IPS-18c (cell line): ENCODE measurements at regions not wholly inside any gene's neighbourhood (a gene's known extent, or its start where the extent isn't known, plus 50 kb on each side); places are given as distances from the start of the nearest gene placed in this dataset.
"Not testable (repeated sequence)": the region's sequence is repeated elsewhere in the genome, so short reads cannot be mapped to it uniquely, and the experiment has no call there.

Experiments
- H3K4me3 ChIP-seq: 2 replicates; pipeline ENCODE4 v1.7.0; 2013; ENCODE audit warnings: low read depth, mild to moderate bottlenecking, low read length, moderate library complexity; ENCODE audit not compliant: insufficient read depth
- H3K9me3 ChIP-seq: one replicate; pipeline ENCODE4 v1.6.1; 2013; ENCODE audit warnings: mild to moderate bottlenecking, low read length, moderate library complexity; ENCODE audit not compliant: control insufficient read depth, insufficient read depth

DNA sequence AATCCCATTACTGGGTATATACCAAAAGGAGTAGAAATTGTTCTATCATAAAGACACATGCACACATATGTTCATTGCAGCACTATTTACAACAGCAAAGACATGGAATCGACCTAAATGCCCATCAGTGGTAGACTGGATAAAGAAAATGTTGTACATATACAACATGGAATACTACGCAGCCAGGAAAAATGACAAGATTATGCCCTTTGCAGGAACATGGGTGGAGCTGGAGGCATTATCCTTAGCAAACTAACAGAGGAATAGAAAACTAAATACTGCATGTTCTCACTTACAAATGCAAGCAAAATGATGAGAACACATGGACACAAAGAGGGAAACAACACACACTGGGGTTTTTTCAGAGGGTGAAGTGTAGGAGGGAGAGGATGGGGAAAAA lies 300.2 kb downstream of the BAMBI start:
- Histone ChIP-seq H3K9me3 (no peaks in the 10 kb centered on the region), H3K4me3 (no peak overlapping the region)

DNA sequence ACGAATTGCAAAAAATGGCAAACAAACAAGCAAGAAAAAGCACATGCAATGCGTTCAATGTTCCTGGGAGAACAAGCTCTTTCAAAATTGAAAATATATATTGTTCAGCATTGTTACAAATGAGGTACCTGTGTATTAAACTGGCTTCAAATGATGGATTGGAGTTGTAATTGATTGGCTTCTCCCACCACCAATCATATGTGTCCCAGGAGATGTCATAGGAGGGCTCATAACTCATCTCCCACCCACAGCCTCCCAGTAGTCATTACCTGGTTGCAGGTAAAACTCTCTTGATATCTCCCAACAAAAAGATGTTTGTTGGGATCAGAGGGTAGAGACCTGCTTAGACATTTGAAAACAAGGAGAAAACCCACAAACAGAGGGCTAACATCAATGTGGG lies 302.9 kb downstream of the BAMBI start:
- no peaks in the 10 kb centered on the region for H3K9me3 ChIP-seq
- H3K4me3 ChIP-seq: no peak overlapping the region

DNA sequence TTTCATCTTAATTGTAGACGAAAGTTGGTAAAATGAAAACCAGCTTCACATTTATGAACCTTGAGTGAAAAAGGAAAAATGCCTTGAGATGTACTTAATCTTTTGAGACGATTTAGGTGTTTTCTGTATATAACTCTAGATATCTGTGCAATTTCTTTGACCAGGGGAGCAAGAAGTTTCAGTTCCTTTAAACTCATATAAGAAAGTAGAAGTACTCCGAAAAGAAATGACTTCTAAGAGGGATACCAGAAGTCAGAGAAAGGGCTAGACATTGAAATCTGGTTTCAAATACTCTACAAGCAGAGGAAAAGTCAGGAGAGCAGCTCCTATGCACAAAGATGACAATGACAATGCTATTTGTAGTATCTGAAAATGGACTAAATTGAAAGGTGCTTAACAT lies 303.7 kb downstream of the BAMBI start:
- Histone ChIP-seq H3K9me3 (no peaks in the 10 kb centered on the region), H3K4me3 (no peak overlapping the region)

DNA sequence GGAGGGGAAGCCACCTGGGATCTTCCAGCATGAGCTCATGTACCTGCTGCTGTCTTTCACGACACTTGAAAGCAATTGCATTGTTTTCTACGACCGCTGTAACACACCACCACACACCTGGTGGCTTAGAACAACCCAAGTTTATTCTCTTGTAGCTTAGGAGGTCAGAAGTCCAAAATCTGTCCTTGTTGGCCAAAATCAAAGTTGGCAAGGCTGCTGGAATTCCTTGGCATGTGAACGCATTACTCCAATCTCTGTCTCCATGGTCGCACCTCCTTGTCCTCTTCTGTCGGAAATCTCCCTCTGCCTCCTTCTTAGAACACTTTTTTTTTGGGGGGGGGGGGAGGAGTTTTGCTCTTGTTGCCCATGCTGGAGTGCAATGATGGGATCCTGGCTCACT lies 305.7 kb downstream of the BAMBI start:
- Histone ChIP-seq H3K9me3 (no peaks in the 10 kb centered on the region), H3K4me3 (no peak overlapping the region)

DNA sequence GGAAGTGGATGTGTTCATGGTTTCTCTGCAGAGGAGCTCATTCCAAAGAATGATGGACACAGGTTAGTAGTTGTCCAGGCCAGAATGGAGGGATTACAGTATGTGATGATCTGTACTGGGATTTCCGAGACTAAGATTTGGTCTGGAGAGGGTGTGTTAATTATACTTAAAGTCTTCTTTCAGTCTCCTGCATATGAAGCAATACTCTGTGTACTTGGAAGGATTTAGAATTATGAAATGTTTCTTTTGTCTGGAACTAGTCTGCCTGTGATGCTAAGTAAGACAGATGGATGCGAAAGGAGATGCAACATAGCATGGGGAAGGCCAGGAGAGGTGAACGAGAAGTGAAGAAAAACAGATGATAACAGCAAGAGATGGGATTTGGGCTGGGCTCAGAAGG lies 305.1 kb upstream of the LYZL1 start:
- H3K4me3 ChIP-seq: no peak overlapping the region
- H3K9me3 ChIP-seq: no peaks in the 10 kb centered on the region

DNA sequence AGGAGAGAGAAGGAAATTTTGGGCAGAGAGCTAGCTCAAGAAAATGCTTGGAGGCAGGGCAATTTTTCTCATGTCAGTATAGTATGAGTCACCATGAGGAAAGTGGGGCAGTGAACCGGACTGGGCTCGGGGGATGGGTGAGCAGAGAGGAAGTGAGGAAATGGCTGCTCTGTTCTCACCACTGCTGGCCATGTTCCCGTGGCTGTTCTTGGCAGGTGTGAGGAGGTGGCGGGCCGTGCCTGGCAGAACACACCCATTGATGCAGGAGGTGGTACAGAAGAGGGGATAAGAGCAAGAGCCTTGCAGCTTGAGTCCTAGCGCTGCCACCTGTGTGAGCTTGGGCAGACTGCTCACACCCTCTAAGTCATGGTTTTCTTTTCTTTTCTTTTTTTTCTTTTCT lies 304.4 kb upstream of the LYZL1 start:
- Histone ChIP-seq H3K4me3 (no peak overlapping the region), H3K9me3 (no peaks in the 10 kb centered on the region)

DNA sequence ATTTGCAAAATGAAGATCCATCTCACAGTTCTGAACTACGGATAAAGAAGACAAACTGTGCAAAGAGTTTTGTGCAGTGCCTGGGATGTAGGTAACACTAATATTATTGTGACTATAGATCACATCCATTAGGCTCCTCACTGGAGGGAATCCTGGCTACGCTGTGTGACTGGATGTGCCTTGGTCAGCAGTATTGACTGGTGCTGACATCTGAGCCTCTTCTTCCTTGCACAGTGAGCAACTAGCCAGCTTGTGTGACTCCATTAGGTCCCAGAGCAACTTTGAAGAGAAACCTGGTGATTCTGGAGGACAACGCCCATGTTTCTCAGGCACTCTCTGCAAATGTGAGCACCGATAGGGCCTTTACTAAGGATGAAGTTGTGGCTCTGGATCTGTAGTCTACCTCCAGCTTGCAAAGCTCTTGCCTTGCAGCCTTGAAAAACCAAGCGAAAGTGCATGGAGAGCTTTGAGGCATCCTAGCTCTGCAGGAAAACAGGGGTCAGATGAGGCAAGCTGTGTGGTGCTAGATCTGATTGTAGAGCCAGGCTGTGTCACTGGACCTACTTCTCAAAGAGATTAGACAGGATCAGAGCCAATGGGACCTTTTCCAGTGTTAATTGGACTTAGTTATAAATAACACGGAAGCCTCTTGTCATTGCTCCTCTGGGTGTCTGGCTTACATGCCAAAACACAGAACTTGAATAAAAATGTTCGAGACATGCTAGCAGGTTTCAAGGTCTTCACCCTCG lies 303.6 kb upstream of the LYZL1 start:
- Histone ChIP-seq H3K4me3 (no peak overlapping the region), H3K9me3 (no peaks in the 10 kb centered on the region)

DNA sequence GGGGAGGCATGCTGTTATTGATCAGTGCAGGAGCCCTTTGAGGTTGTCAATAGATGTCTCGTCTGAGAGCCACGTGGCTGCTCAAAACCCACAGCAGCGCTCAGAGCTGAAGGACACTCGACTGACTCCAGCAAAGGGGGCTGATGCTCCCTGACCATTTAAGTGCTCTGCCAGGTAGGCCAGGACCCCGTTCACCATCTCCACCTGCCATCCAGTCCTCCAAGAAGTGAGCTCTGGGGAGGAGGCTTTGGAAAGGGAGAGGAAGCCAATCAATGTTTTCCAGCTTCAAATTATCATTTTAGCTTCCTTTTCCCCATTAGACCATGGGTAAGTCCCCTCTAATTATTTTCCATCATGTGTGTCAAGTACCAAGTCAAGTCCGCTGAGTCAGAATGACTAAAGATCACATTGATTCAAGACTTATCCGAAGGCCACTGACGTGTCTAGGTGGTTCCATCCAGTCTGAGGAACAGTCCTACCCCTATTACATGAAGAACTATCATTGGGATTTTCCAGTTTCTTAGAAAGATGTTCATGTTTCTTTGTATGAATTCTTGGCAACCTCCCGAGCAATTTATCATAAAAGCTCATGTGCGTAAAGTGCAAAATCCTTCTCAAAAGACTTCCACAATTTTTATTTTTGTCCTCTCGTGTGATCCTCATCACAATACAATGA lies 302.6 kb upstream of the LYZL1 start:
- H3K9me3 ChIP-seq: no peaks in the 10 kb centered on the region
- H3K4me3 ChIP-seq: no peak overlapping the region

DNA sequence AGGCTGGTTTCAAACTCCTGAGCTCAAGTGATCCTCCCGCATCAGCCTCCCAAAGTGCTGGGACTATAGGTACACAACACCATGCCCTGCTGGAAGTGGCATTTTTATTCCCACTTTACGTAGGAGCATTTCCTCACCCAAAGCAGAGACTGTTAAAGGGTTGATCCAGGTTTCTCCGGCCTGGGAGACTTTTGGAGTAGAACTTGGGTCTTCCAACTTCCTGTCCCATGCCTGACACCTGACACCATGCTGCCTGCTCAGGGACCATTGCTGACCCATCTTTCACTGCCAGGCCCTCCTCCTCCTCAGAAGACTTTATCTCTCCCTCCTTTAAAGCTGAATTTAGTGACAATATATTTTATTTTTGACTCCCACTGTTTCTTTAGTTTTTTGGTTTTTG lies 302.0 kb upstream of the LYZL1 start:
- Histone ChIP-seq H3K4me3 (no peak overlapping the region), H3K9me3 (no peaks in the 10 kb centered on the region)

DNA sequence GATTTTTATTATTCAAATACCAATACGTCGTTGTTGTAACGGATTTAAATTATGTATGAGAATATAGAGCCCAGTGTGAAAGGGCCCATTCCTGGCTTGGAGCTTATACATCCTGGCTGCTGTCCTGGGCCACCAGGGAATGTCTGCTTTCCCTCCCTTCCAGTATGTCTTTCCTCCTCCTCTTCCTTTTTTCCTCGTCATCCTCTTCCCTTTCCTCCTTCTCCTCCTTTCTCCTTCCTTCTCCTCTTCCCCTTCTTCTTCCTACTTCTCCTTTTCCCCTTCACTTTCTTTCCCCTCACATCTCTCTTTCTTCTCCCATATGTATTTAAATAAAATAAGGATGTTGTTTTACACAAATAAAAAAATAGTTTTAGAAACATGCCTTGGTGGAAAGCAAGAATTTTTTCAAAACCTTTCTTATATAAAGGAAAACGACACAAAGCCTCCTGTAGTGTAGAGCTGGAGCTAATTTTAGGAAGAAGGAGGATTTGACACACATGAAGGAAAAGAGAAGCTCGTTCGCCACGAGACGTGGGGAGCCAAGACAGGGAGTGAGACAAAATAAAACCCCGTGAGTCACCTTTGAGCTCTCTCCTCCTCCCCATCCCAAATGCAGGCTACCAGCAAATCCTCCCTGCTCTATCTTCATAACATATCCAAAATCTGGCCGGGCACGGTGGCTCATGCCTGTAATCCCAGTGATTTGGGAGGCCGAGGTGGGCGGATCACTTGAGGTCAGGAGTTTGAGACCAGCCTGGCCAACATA lies 301.1 kb upstream of the LYZL1 start:
- Histone ChIP-seq H3K4me3 (no peak overlapping the region), H3K9me3 (peaks cover 2% of the 10 kb centered on the region)

DNA sequence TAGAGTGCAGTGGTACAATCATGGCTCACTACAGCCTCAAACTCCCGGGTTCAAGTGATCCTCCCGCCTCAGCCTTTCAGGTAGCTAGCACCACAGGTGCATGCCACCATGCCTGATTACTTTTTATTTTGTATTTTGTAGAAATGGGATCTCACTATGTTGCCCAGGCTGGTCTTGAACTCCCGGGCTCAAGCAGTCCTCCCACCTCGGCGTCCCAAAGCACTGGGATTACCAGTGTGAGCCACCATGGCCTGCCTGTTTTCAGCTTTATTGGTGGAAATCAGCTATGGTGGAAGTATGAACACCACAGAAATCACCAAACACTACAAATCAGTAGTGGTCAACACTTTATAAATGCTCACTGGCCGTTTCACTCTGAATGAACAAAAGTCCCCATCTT lies 299.9 kb upstream of the LYZL1 start:
- H3K9me3 ChIP-seq: peaks cover 2% of the 10 kb centered on the region
- no peak overlapping the region for H3K4me3 ChIP-seq

DNA sequence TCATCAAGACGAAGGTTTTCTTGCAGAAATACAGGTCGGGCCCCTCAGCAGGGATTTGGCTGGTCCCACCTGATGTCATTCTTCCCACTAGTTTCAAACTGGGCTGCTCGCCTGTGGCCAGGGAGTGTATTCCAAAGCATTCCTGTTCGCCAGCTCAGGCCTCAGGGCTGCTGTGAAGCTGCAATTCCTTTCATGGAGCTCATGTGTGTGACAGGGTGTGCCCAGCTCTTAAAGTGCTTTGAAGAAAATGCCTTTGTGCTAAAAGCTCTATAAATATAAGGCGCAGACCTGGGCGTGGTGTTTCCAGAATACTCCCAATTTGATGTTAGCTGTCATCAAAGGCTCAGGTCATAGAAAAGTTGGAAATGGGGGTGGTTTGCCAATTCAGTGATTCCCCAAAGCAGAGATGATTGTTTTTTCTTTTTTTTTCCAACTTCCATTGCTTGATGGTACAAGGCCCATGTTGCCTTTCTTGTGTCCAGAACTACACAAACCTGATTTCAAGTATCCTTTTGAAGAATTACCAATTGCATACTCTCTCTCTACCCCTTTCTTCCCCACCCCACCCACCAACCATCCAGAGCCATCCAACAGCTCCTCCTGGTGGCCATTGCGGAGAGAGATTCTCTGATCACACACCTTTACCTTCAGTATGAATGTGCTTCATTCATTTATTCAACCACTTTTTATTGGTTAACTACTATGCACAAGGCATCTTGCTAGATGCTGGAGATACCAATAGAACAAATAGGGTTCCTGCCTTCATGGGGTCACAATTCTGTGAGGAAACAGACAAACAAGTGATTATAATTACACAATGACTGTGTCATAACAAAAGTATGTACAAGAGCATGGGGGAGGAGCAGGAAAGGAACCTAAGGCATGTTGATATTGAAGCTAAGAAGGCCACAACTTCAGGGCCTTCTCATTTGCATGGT lies 297.3 kb upstream of the LYZL1 start:
- Histone ChIP-seq H3K4me3 (no peak overlapping the region), H3K9me3 (peaks cover 2% of the 10 kb centered on the region)

DNA sequence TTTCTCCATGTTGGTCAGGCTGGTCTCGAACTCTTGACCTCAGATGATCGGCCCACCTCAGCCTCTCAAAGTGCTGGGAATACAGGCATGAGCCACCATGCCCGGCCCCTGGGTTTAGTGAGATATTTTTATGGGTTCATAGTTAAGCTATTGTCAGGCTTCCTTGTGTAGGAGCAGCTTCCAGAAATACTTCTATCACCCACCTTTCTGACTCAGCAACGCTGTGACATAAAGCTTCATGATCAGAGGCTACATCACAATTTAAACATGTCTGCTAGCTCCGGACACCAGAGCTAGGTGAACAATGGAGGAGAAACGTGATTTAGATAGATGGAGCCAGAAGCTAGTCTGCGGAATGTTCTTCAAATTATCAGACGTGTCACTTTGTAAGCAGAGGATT lies 295.8 kb upstream of the LYZL1 start:
- Histone ChIP-seq H3K4me3 (no peak overlapping the region), H3K9me3 (peaks cover 2% of the 10 kb centered on the region)

DNA sequence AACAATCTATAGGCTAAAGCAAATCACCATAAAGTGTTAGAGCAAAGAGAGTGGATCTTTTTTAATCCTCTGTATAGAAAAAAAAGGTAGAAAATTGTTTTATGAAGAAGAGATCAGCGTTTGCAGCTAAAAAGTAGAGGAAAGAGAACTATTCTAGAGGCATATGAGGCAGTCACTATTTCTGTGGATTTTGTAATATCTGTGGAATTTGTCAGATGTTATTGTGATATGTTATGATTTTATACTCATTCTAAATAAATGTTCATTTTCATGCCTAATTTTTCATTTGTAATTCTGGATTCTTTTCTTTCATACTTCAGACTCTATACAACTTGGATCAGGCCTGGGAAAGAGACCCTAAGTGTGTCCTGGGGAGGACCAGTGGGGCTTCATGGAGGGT lies 295.0 kb upstream of the LYZL1 start:
- peaks cover 2% of the 10 kb centered on the region for H3K9me3 ChIP-seq
- H3K4me3 ChIP-seq: no peak overlapping the region

DNA sequence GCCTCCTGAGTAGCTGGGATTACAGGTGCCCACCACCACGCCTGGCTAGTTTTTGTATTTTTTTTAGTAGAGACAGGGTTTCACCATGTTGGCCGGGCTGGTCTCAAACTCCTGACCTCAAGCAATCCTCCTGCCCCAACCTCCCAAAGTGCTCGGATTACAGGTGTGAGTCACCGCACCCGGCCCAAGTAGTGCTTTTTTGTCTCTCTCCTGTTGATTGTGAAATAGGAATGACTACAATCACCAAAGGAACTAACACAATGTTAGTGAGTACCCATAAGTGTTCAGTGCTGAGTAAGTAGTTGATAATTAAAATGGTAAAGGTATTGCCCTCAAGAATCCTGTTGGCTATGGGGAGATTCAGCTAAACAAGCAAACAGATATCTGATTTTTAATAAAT lies 294.1 kb upstream of the LYZL1 start:
- not testable (repeated sequence) for H3K4me3 ChIP-seq, H3K9me3 ChIP-seq

DNA sequence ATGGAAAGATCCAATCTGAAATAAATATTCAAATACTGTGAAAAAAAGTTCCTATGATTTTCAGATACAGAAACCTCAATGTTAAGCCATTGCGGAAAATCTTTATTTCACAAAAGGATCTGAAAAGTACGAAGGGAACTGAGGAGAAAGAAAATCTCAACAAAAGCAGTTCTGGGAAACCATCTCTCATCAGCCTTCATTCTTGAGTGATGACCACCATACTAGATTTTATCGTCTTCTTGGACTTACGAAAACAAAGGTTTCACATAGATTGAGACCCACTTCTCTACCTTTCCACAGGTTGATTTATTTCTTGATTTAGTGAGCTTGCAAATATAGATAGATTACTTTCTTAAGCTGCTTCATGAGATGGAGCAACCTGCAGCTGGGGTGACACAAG lies 293.4 kb upstream of the LYZL1 start:
- H3K9me3 ChIP-seq: peaks cover 2% of the 10 kb centered on the region
- no peak overlapping the region for H3K4me3 ChIP-seq

DNA sequence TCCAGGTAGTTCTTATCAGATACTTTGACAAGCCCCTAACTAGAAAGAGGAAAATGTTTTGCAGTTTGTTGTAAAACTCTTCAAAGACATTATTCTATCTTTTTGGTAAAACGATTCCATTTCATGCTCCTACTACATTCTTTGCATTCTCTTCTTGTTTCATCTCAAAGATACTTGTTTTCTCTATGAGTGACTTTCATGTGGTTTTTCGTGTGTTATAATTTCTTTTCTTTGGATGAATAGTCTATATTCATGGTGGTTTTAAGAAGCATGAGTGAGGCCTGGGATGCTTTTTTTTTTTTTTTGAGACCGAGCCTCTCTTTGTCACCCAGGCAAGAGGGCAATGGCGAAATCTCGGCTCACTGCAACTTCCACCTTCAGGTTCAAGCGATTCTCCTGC lies 292.5 kb upstream of the LYZL1 start:
- Histone ChIP-seq H3K4me3 (no peak overlapping the region), H3K9me3 (peaks cover 2% of the 10 kb centered on the region)
